Lower lobe of right lung (tissue), 2 donors: ENCODE measurements at regions not wholly inside any gene's neighbourhood (a gene's known extent, or its start where the extent isn't known, plus 50 kb on each side); places are given as distances from the start of the nearest gene placed in this dataset.

Experiments
- ATAC-seq, 2 donors: fragments of 200-7000 bp; cut with Tn5 transposase; one replicate each; pipeline ENCODE4 v1.9.1; 2020 to 2022; ENCODE audit warnings: mild to moderate bottlenecking in 2 of 2, moderate library complexity in 2 of 2
- DNase-seq: peaks from one replicate; pipeline ENCODE4 v3.0.0-alpha.2; 2020
- H3K27ac ChIP-seq: fragments of 200-600 bp; one replicate; pipeline ENCODE4 v1.8.0; 2022
- H3K27me3 ChIP-seq: fragments of 200-600 bp; one replicate; pipeline ENCODE4 v1.8.0; 2022; ENCODE audit warnings: low read depth
- H3K36me3 ChIP-seq: fragments of 200-600 bp; one replicate; pipeline ENCODE4 v1.8.0; 2022; ENCODE audit warnings: mild to moderate bottlenecking
- H3K4me1 ChIP-seq: fragments of 200-600 bp; one replicate; pipeline ENCODE4 v1.8.0; 2022
- H3K4me3 ChIP-seq: fragments of 200-600 bp; one replicate; pipeline ENCODE4 v1.8.0; 2022; ENCODE audit warnings: mild to moderate bottlenecking
- H3K9me3 ChIP-seq: fragments of 200-600 bp; one replicate; pipeline ENCODE4 v1.8.0; 2022
- intact Hi-C: fragments of 100-400 bp; cut with DNase I; formaldehyde crosslinking; loops from one replicate; pipeline ENCODE4 v1.11.0; 2022
- TF ChIP-seq, protein P1 (sequence below): fragments of 200-600 bp; IDR thresholded peaks from one replicate; pipeline ENCODE4 v1.8.0; 2022; ENCODE audit warnings: antibody characterized with exemption, mild to moderate bottlenecking
- donor health status: DM: no; HTN: yes; CAD: no; lungs with severe emphysema.

DNA sequence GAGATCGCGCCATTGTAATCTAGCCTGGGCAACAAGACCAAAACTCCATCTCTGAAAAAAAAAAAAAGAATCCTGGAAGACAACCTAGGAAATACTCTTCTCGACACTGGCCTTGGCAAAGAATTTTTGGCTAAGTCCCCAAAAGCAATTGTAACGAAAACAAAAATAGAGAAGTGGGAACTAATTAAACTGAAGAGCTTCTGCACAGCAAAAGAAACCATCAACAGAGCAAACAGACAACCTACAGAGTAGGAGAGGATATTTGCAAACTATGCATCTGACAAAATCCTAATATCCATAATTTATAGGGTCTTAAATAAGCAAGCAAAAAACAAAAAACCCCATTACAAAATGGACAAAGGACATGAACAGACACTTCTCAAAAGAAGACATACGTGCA, 76.5 kb upstream of the DUSP21 start:
- no peak overlapping the region for H3K27ac ChIP-seq
- H3K27me3 ChIP-seq: no peaks in the 10 kb centered on the region
- no peaks in the 10 kb centered on the region for H3K36me3 ChIP-seq
- intact Hi-C loops: no loop called here
- TF ChIP-seq, protein P1, sequence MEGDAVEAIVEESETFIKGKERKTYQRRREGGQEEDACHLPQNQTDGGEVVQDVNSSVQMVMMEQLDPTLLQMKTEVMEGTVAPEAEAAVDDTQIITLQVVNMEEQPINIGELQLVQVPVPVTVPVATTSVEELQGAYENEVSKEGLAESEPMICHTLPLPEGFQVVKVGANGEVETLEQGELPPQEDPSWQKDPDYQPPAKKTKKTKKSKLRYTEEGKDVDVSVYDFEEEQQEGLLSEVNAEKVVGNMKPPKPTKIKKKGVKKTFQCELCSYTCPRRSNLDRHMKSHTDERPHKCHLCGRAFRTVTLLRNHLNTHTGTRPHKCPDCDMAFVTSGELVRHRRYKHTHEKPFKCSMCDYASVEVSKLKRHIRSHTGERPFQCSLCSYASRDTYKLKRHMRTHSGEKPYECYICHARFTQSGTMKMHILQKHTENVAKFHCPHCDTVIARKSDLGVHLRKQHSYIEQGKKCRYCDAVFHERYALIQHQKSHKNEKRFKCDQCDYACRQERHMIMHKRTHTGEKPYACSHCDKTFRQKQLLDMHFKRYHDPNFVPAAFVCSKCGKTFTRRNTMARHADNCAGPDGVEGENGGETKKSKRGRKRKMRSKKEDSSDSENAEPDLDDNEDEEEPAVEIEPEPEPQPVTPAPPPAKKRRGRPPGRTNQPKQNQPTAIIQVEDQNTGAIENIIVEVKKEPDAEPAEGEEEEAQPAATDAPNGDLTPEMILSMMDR: no peak
- DNase-seq (no peak), ATAC-seq (no peak)
- H3K4me3 ChIP-seq: no peak overlapping the region
- no peaks in the 10 kb centered on the region for H3K4me1 ChIP-seq
- no peaks in the 10 kb centered on the region for H3K9me3 ChIP-seq

DNA sequence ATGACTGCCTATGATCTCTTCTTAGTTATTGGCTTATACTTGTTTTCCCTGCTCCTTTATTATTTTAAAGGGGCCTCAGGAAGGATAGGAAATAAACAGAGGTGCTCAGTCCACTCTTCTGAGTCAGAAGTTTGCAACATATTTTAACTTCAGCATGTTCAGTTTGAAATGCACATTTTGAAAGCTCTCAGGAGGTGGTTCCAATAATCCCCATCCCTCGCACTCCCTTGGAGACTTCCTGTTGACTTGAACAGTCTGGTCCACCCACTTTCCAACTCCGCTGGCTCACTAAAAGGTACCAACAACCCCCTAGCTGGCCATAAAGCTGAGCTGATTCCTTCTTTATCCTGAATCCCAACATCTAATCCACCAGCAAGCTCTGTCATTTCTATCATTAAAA, 78.3 kb upstream of the DUSP21 start:
- H3K36me3 ChIP-seq: no peaks in the 10 kb centered on the region
- ATAC-seq (no peak), DNase-seq (no peak)
- H3K9me3 ChIP-seq: no peaks in the 10 kb centered on the region
- no peaks in the 10 kb centered on the region for H3K27me3 ChIP-seq
- H3K4me3 ChIP-seq: no peak overlapping the region
- TF ChIP-seq, protein P1: no peak
- no peak overlapping the region for H3K27ac ChIP-seq
- intact Hi-C loops: no loop called here
- H3K4me1 ChIP-seq: no peaks in the 10 kb centered on the region

DNA sequence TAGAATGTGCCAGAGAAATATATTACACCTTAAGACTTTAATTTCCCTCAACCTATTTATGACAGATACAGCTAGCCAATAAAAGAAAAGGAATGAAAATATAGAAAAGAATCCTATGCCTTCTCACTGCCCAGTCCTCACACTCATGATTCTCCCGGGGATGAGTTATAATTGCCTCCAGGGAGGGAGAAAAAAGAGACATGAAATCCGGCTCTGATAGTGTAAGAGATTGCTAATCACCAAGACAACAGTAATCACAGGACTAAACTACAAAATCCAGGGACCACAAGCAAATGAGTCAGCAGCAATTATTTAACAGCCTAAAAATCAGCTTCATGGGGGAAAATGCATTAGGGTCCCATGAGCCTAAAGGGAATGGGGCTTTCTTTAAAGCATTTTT, 95.9 kb upstream of the DUSP21 start:
- no peaks in the 10 kb centered on the region for H3K9me3 ChIP-seq
- no peaks in the 10 kb centered on the region for H3K36me3 ChIP-seq
- TF ChIP-seq, protein P1: no peak
- no peaks in the 10 kb centered on the region for H3K4me1 ChIP-seq
- no peak for DNase-seq
- ATAC-seq: no peak
- H3K27ac ChIP-seq: no peak overlapping the region
- intact Hi-C loops: no loop called here
- no peaks in the 10 kb centered on the region for H3K27me3 ChIP-seq
- H3K4me3 ChIP-seq: no peak overlapping the region

DNA sequence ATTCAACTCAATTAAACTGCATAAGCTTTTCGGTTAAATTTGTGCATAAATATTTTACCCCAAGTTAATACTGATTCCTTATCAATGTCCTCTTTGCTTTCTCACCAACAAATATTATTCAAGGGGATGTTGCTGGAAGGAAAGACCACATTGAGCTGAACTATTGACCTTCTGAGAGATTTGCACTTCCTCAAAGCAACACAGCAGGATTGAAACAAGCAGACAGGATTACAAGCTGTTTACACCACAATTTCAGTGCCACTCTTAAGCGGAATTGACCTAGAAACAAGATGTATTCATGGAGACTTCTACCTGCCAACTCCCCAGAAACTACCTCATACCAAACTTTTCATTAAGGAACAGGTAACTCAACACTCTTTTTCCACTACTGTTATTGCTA, 96.5 kb upstream of the DUSP21 start:
- Histone ChIP-seq H3K4me1 (no peaks in the 10 kb centered on the region), H3K27me3 (no peaks in the 10 kb centered on the region), H3K9me3 (no peaks in the 10 kb centered on the region), H3K4me3 (no peak overlapping the region), H3K27ac (no peak overlapping the region), H3K36me3 (no peaks in the 10 kb centered on the region)
- ATAC-seq (no peak), DNase-seq (no peak)
- intact Hi-C loops: no loop called here
- TF ChIP-seq, protein P1: no peak

DNA sequence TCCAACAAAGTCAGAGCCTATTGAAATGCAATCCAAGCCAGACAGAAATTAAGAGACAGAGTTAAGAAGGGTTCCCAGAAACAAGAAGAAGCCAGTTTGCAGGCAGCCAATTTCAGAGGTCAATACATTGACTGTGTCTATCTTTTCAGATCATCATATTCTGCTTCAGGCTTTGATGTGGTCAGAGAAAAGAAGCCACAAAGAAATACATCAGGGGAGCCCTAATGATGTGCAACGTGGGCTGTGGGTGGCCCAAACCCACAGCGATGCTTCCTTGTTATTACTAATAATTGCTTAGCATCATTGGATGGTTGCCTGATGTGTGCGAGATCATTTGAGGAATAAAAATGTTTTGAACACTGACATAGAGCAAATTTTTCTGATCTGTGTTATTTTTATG, 99.0 kb upstream of the DUSP21 start:
- ATAC-seq (no peak), DNase-seq (no peak)
- H3K27ac ChIP-seq: no peak overlapping the region
- TF ChIP-seq, protein P1: no peak
- no peaks in the 10 kb centered on the region for H3K27me3 ChIP-seq
- no peaks in the 10 kb centered on the region for H3K9me3 ChIP-seq
- intact Hi-C loops: no loop called here
- H3K36me3 ChIP-seq: no peaks in the 10 kb centered on the region
- no peaks in the 10 kb centered on the region for H3K4me1 ChIP-seq
- H3K4me3 ChIP-seq: no peak overlapping the region
